ENCODE measurements at regions not wholly inside any gene's neighbourhood (a gene's known extent, or its start where the extent isn't known, plus 50 kb on each side); places are given as distances from the start of the nearest gene placed in this dataset.
A peak's percentile ranks its signal among the peaks of the same experiment; 100 is the strongest.

DNA sequence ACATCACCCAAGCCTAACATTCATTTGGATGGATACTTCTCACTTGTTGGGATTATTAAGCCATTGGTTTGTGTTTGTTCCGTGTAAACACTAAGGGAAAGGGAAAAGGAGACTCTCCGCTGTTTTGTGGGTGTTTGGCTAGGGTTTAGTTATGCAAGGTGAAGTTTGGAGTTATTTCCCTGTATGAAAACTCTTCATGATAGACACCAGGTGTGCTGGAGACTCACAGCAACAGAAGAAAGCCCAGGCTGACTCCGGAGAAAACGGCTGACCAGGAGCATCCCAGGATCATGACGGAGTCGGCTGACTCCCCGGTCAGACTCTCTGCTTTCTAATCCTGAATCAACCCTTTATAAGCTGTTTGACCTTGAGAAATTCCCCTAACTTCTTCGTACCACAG is 94.1 kb upstream of the KLF6 start:
- no peaks in the 10 kb centered on the region for H3K9me3 Mint-ChIP-seq (ENCODE audit: unreplicated experiment)
- no peak for DNase-seq (ENCODE audit: unreplicated experiment)
- no peak overlapping the region for H3K27ac Mint-ChIP-seq (ENCODE audit: low read depth, unreplicated experiment)
- TF ChIP-seq, protein P1, sequence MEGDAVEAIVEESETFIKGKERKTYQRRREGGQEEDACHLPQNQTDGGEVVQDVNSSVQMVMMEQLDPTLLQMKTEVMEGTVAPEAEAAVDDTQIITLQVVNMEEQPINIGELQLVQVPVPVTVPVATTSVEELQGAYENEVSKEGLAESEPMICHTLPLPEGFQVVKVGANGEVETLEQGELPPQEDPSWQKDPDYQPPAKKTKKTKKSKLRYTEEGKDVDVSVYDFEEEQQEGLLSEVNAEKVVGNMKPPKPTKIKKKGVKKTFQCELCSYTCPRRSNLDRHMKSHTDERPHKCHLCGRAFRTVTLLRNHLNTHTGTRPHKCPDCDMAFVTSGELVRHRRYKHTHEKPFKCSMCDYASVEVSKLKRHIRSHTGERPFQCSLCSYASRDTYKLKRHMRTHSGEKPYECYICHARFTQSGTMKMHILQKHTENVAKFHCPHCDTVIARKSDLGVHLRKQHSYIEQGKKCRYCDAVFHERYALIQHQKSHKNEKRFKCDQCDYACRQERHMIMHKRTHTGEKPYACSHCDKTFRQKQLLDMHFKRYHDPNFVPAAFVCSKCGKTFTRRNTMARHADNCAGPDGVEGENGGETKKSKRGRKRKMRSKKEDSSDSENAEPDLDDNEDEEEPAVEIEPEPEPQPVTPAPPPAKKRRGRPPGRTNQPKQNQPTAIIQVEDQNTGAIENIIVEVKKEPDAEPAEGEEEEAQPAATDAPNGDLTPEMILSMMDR (IDR thresholded peaks at IDR 0.05; ENCODE audit: unreplicated experiment), result no peak
- H3K36me3 Mint-ChIP-seq (ENCODE audit: insufficient read depth, unreplicated experiment), result no peaks in the 10 kb centered on the region
- ChIA-PET POLR2A (interaction anchor here (0.6 to 1.3 kb wide), 2 partner anchors 9 to 232 kb away, joined by 4 read pairs; no protein-coding TSS in a partner anchor), CTCF (no interaction called here)
- H3K4me1 Mint-ChIP-seq (ENCODE audit: insufficient read depth, unreplicated experiment), result peaks cover 6% of the 10 kb centered on the region
- no peak overlapping the region for H3K4me3 Mint-ChIP-seq (ENCODE audit: unreplicated experiment)
- BruUV-seq (replicated peaks), result no TSS peak
- no peaks in the 10 kb centered on the region for H3K27me3 Mint-ChIP-seq (ENCODE audit: insufficient read depth, unreplicated experiment)
- intact Hi-C loops (cut with micrococcal nuclease), result no loop called here

DNA sequence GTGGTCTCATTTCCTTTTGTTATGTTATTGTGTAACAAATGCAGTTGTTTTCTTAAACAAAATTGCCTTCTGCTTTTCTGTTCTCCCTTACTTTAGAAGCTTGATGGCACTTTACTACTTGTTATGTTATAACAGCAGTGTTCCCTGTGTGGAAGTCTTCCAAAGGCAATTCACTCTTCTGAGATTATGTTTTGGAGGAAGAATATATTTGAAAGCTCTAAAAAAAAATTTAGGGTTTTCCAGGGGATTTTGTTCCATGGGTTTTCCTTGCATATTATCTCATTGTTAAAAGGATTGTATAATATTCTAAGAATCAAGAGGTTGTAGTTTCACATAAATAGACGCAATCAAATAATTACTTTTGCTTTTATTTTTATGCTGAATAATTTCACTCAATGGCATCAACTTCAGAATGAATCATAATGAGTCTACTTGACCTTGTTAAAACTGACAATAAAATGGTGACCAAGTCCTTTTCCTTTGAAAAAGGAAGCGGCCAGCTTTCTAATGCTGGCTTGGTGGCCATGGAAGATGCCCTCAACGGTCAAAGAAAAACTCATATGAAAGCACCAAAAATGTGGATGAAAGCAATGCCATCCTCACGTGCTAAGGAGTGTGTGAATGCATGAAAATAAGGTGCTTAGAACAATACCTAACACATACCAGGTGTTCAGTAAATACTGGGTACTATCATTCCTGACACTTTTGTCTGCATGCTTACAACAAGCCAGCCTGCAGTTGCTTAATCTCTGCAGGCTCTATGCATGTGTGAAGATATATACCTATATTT is 92.4 kb upstream of the KLF6 start:
- POLR2A ChIA-PET, result interaction anchor here (0.5 to 1.9 kb wide), 11 partner anchors 9 to 92 kb away, joined by 3 to 9 read pairs (median 5); partner anchors contain the start of gene KLF6
- intact Hi-C loops (cut with micrococcal nuclease), result no loop called here
- Mint-ChIP-seq H3K27ac (ENCODE audit: low read depth, unreplicated experiment) (peak overlapping the region; percentile 57), H3K4me3 (ENCODE audit: unreplicated experiment) (no peak overlapping the region), H3K27me3 (ENCODE audit: insufficient read depth, unreplicated experiment) (no peaks in the 10 kb centered on the region), H3K9me3 (ENCODE audit: unreplicated experiment) (no peaks in the 10 kb centered on the region), H3K4me1 (ENCODE audit: insufficient read depth, unreplicated experiment) (peaks cover 6% of the 10 kb centered on the region), H3K36me3 (ENCODE audit: insufficient read depth, unreplicated experiment) (no peaks in the 10 kb centered on the region)
- CTCF ChIA-PET, result interaction anchor here (0.8 to 0.9 kb wide), 2 partner anchors 11 to 684 kb away, joined by 3 read pairs; no protein-coding TSS in a partner anchor
- BruUV-seq (replicated peaks), result no TSS peak
- DNase-seq (ENCODE audit: unreplicated experiment), result no peak
- TF ChIP-seq, protein P1 (IDR thresholded peaks at IDR 0.05; ENCODE audit: unreplicated experiment), result no peak

DNA sequence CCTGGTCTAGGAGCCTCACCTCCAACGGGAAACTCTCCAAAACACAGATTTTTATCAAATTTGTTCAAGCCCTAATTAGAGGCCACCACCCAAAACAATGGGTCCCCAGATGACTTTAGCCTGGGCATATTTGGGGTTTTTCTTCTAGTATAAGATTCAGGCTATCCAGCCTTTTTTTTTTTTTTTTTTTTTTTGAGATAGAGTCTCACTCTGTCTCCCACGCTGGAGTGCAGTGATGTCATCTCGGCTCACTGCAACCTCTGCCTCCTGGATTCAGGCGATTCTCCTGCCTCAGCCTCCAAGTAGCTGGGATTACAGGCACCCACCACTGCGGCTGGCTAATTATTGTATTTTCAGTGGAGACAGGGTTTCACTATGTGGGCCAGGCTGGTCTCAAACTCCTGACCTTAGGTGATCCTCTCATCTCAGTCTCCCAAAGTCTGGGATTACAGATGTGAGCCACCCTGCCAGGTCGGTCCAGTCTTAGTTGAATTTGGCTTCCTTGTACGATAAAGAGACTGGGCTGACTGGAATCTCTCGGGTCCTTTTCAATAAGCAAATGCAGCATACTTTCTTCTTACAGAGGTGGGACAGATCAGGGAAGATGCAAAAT is 91.4 kb upstream of the KLF6 start:
- Mint-ChIP-seq H3K4me3 (ENCODE audit: unreplicated experiment) (no peak overlapping the region), H3K27ac (ENCODE audit: low read depth, unreplicated experiment) (peak overlapping the region; percentile 57), H3K27me3 (ENCODE audit: insufficient read depth, unreplicated experiment) (no peaks in the 10 kb centered on the region), H3K9me3 (ENCODE audit: unreplicated experiment) (no peaks in the 10 kb centered on the region), H3K4me1 (ENCODE audit: insufficient read depth, unreplicated experiment) (peaks cover 6% of the 10 kb centered on the region), H3K36me3 (ENCODE audit: insufficient read depth, unreplicated experiment) (no peaks in the 10 kb centered on the region)
- TF ChIP-seq, protein P1 (IDR thresholded peaks at IDR 0.05; ENCODE audit: unreplicated experiment), result no peak
- no TSS peak for BruUV-seq (replicated peaks)
- intact Hi-C loops (cut with micrococcal nuclease), result no loop called here
- ChIA-PET POLR2A (interaction anchor here (0.5 to 1.9 kb wide), 11 partner anchors 9 to 92 kb away, joined by 3 to 9 read pairs (median 5); partner anchors contain the start of gene KLF6), CTCF (interaction anchor here (0.8 to 0.9 kb wide), 2 partner anchors 11 to 683 kb away, joined by 3 read pairs; no protein-coding TSS in a partner anchor)
- no peak for DNase-seq (ENCODE audit: unreplicated experiment)

DNA sequence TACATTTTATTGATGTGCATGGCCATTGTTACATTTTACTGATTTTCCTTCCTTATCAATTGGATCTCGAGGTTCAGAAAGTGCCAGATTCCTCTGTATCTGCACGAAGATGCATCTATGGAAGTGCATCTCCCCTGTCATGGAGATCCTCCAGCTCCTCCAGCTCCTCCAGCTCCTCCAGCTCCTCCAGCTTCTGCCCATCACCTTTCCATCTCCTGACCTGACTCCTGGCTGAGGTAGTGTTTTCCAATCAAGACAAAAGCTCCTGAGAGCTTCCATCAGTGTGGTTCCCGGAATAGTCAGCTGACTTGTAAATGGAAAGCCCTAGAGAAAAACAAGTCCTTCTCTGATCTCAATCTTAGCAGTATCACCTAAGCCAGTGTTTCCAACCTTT is 90.8 kb upstream of the KLF6 start:
- no peak overlapping the region for H3K27ac Mint-ChIP-seq (ENCODE audit: low read depth, unreplicated experiment)
- peaks cover 6% of the 10 kb centered on the region for H3K4me1 Mint-ChIP-seq (ENCODE audit: insufficient read depth, unreplicated experiment)
- H3K27me3 Mint-ChIP-seq (ENCODE audit: insufficient read depth, unreplicated experiment), result no peaks in the 10 kb centered on the region
- no TSS peak for BruUV-seq (replicated peaks)
- ChIA-PET CTCF (no interaction called here), POLR2A (interaction anchor here (1.7 to 1.9 kb wide), 3 partner anchors 10 to 24 kb away, joined by 5 to 8 read pairs (median 6); no protein-coding TSS in a partner anchor)
- TF ChIP-seq, protein P1 (IDR thresholded peaks at IDR 0.05; ENCODE audit: unreplicated experiment), result no peak
- H3K4me3 Mint-ChIP-seq (ENCODE audit: unreplicated experiment), result no peak overlapping the region
- intact Hi-C loops (cut with micrococcal nuclease), result no loop called here
- no peaks in the 10 kb centered on the region for H3K36me3 Mint-ChIP-seq (ENCODE audit: insufficient read depth, unreplicated experiment)
- no peaks in the 10 kb centered on the region for H3K9me3 Mint-ChIP-seq (ENCODE audit: unreplicated experiment)
- DNase-seq (ENCODE audit: unreplicated experiment), result no peak
